ENCODE measurements at regions not wholly inside any gene's neighbourhood (a gene's known extent, or its start where the extent isn't known, plus 50 kb on each side); places are given as distances from the start of the nearest gene placed in this dataset.
"Not testable (repeated sequence)": the region's sequence is repeated elsewhere in the genome, so short reads cannot be mapped to it uniquely, and the experiment has no call there.

- TF ChIP-seq EZH2phosphoT487 (IDR thresholded peaks at IDR 0.05; ENCODE audit: borderline replicate concordance, low read depth, low read length); CTCF (conservative IDR thresholded peaks at IDR 0.05; ENCODE audit: low read length): not testable (repeated sequence)
Measured at GRCh38 chr11:49362994-49363393, 154.6 kb upstream of the FOLH1 start.

Data from OCI-LY7 (cell line).